Colonic mucosa (tissue), 4 donors: ENCODE measurements at regions not wholly inside any gene's neighbourhood (a gene's known extent, or its start where the extent isn't known, plus 50 kb on each side); places are given as distances from the start of the nearest gene placed in this dataset.
"Not testable (repeated sequence)": the region's sequence is repeated elsewhere in the genome, so short reads cannot be mapped to it uniquely, and the experiment has no call there.

ENCODE experiments used
- DNase-seq: peaks from one replicate; pipeline ENCODE4 v3.0.0-alpha.2; 2020
- H3K27ac ChIP-seq: fragments of 200-600 bp; one replicate; pipeline ENCODE4 v1.8.0; 2021
- H3K27me3 ChIP-seq: fragments of 200-600 bp; one replicate; pipeline ENCODE4 v1.8.0; 2021
- H3K36me3 ChIP-seq: fragments of 200-600 bp; one replicate; pipeline ENCODE4 v1.8.0; 2021
- H3K4me1 ChIP-seq: fragments of 200-600 bp; one replicate; pipeline ENCODE4 v1.8.0; 2021; ENCODE audit warnings: mild to moderate bottlenecking
- H3K4me3 ChIP-seq: fragments of 200-600 bp; one replicate; pipeline ENCODE4 v1.8.0; 2021
- H3K9ac ChIP-seq, 2 donors: one replicate each; pipeline ENCODE4 v1.7.0; 2013; ENCODE audit warnings: control low read depth in 2 of 2, low read depth in 2 of 2, low read length in 2 of 2
- H3K9me3 ChIP-seq: fragments of 200-600 bp; one replicate; pipeline ENCODE4 v1.8.0; 2021
- CTCF ChIP-seq: fragments of 200-600 bp; IDR thresholded peaks from one replicate; pipeline ENCODE4 v1.8.0; 2022; ENCODE audit warnings: antibody characterized with exemption, mild to moderate bottlenecking
- intact Hi-C: fragments of 100-400 bp; cut with DNase I; formaldehyde crosslinking; loops from one replicate; pipeline ENCODE4 v1.14.1; 2022
- donor health status: healthy.
- donor health status: DM: no; HTN: no; CAD: no.
- donor health status: DM: no; HTN: no; CAD: no.

- DNase-seq, result no peak
- H3K27ac ChIP-seq, result no peak overlapping the region
- H3K4me1 ChIP-seq, result no peaks in the 10 kb centered on the region
- no peaks in the 10 kb centered on the region for H3K9me3 ChIP-seq
- no peak overlapping the region for H3K4me3 ChIP-seq
- H3K9ac ChIP-seq, result no peak overlapping the region
- no peaks in the 10 kb centered on the region for H3K36me3 ChIP-seq
- H3K27me3 ChIP-seq, result no peaks in the 10 kb centered on the region
- intact Hi-C loops, result no loop called here
- TF ChIP-seq CTCF, result no peak
Observed at GRCh38 chr3:137582484-137582883, 181.6 kb upstream of the SOX14 start.

GRCh38 chr3:137583256-137583655 lies 180.9 kb upstream of the SOX14 start:
- Histone ChIP-seq H3K27me3 (no peaks in the 10 kb centered on the region), H3K4me3 (no peak overlapping the region), H3K9ac (no peak overlapping the region), H3K9me3 (no peaks in the 10 kb centered on the region), H3K27ac (no peak overlapping the region), H3K4me1 (no peaks in the 10 kb centered on the region), H3K36me3 (no peaks in the 10 kb centered on the region)
- no peak for DNase-seq
- TF ChIP-seq CTCF, result no peak
- intact Hi-C loops, result no loop called here

GRCh38 chr3:137588871-137589270 lies 175.2 kb upstream of the SOX14 start:
- no peaks in the 10 kb centered on the region for H3K36me3 ChIP-seq
- H3K4me1 ChIP-seq, result no peaks in the 10 kb centered on the region
- no peak overlapping the region for H3K4me3 ChIP-seq
- no peak overlapping the region for H3K9ac ChIP-seq
- no peaks in the 10 kb centered on the region for H3K27me3 ChIP-seq
- H3K27ac ChIP-seq, result no peak overlapping the region
- no peak for TF ChIP-seq CTCF
- no peak for DNase-seq
- H3K9me3 ChIP-seq, result no peaks in the 10 kb centered on the region
- intact Hi-C loops, result no loop called here

- H3K4me1 ChIP-seq, intact Hi-C loops, H3K27ac ChIP-seq, H3K9ac ChIP-seq, DNase-seq, H3K4me3 ChIP-seq, H3K27me3 ChIP-seq, H3K36me3 ChIP-seq, H3K9me3 ChIP-seq: not testable (repeated sequence)
Observed at GRCh38 chr3:137595415-137595814, 168.7 kb upstream of the SOX14 start.

GRCh38 chr3:137610723-137611122 lies 153.4 kb upstream of the SOX14 start:
- Histone ChIP-seq H3K4me1 (no peaks in the 10 kb centered on the region), H3K27ac (no peak overlapping the region), H3K4me3 (no peak overlapping the region), H3K9me3 (no peaks in the 10 kb centered on the region), H3K36me3 (no peaks in the 10 kb centered on the region), H3K9ac (no peak overlapping the region), H3K27me3 (no peaks in the 10 kb centered on the region)
- DNase-seq, result no peak
- intact Hi-C loops, result no loop called here
- no peak for TF ChIP-seq CTCF

GRCh38 chr3:137612291-137612690 lies 151.8 kb upstream of the SOX14 start:
- H3K9me3 ChIP-seq, result no peaks in the 10 kb centered on the region
- DNase-seq, result no peak
- H3K4me1 ChIP-seq, result no peaks in the 10 kb centered on the region
- intact Hi-C loops, result no loop called here
- no peak overlapping the region for H3K9ac ChIP-seq
- no peak overlapping the region for H3K4me3 ChIP-seq
- H3K36me3 ChIP-seq, result no peaks in the 10 kb centered on the region
- no peak overlapping the region for H3K27ac ChIP-seq
- H3K27me3 ChIP-seq, result no peaks in the 10 kb centered on the region
- no peak for TF ChIP-seq CTCF
